ENCODE measurements at regions not wholly inside any gene's neighbourhood (a gene's known extent, or its start where the extent isn't known, plus 50 kb on each side); places are given as distances from the start of the nearest gene placed in this dataset.

DNA sequence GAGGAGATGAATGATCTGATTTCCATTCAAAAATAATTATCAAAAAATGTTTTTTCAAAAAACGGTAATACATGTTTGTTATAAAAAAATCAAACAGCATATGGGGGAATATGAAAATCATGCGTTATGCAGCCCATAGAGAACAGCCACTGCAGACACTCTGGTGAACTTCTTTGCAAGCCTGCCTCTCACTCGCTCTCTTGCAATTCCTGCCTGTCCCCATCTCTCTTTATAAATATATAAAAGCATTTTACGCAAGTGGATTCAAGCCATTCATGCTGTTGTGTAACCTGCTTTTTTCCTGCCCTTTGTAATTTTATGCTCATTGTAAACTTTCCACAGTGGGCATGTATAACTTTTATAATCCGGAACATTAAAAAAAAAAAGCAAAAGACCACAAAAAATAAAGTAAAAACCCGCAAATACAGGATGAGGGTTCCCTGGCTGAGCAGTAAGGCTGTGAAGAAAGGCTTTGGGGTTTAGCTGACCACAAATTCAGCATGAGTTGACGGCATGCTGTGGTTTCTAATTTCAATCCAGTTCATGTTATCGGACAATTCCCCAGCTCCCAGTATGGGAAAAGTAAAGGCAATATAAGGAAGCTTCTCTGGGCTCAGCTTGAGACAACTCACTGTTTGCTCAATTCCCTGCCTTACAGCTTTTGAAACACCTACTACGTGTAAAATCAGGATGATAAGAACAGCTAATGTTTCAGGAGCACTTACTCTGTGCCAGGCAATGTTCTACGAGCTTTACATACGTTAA is 52.8 kb upstream of the ZBTB40 start:
- TF ChIP-seq, protein P1, sequence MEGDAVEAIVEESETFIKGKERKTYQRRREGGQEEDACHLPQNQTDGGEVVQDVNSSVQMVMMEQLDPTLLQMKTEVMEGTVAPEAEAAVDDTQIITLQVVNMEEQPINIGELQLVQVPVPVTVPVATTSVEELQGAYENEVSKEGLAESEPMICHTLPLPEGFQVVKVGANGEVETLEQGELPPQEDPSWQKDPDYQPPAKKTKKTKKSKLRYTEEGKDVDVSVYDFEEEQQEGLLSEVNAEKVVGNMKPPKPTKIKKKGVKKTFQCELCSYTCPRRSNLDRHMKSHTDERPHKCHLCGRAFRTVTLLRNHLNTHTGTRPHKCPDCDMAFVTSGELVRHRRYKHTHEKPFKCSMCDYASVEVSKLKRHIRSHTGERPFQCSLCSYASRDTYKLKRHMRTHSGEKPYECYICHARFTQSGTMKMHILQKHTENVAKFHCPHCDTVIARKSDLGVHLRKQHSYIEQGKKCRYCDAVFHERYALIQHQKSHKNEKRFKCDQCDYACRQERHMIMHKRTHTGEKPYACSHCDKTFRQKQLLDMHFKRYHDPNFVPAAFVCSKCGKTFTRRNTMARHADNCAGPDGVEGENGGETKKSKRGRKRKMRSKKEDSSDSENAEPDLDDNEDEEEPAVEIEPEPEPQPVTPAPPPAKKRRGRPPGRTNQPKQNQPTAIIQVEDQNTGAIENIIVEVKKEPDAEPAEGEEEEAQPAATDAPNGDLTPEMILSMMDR (IDR thresholded peaks at IDR 0.05): no peak
- no peak for TF ChIP-seq ZFX (IDR thresholded peaks at IDR 0.05; ENCODE audit: borderline replicate concordance)
